LNCAP (cell line): ENCODE measurements at regions not wholly inside any gene's neighbourhood (a gene's known extent, or its start where the extent isn't known, plus 50 kb on each side); places are given as distances from the start of the nearest gene placed in this dataset.

Source experiments
- CTCF ChIP-seq: fragments of 450-650 bp; IDR thresholded peaks from 2 replicates; pipeline ENCODE4 v1.5.1; 2017; ENCODE audit warnings: mild to moderate bottlenecking

GRCh38 chr1:30194741-30195423, 528.5 kb downstream of the MATN1 start:
- TF ChIP-seq CTCF, result no peak

DNA sequence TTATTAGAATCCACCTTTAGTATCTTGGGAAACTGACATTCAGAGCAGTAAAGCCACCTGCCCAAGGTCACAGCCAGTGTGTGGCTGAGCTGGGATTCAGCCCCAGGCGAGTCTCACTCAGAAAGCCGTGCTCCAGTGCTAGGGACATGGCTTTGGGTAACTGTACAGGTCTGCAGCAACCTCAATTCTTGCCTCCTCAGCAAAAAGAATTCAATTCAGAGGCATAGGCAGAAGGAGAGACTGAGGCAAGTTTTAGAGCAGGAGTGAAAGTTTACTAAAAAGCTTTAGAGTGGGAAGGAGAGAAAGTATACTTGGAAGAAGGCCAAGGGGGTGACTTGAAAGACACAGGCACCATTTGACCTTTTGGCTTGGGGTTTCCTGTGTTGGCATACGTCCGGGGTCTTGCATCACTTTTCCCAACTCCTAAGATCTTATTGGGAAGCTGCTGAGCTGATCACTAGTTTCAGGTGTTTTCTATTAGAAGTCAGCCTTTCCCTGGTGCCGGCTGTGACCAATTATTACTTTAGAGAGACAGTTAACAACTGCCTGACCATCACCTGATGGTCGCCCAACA, 529.3 kb downstream of the MATN1 start:
- TF ChIP-seq CTCF, result no peak

- no peak for TF ChIP-seq CTCF
Measured at GRCh38 chr1:30192969-30193630, 530.3 kb downstream of the MATN1 start.

GRCh38 chr1:30191154-30191702, 532.2 kb downstream of the MATN1 start:
- no peak for TF ChIP-seq CTCF

- no peak for TF ChIP-seq CTCF
Measured at GRCh38 chr1:30190511-30191153, 532.8 kb downstream of the MATN1 start.

- TF ChIP-seq CTCF, result no peak
Measured at GRCh38 chr1:30189818-30190500, 533.4 kb downstream of the MATN1 start.

- no peak for TF ChIP-seq CTCF
Measured at GRCh38 chr1:30188999-30189398, 534.4 kb downstream of the MATN1 start.
